Prostate gland (tissue), 2 donors: ENCODE measurements at regions not wholly inside any gene's neighbourhood (a gene's known extent, or its start where the extent isn't known, plus 50 kb on each side); places are given as distances from the start of the nearest gene placed in this dataset.

Experiments used
- POLR2A ChIP-seq: fragments of 450-650 bp; IDR thresholded peaks from one replicate; pipeline ENCODE4 v1.6.1; 2016; ENCODE audit warnings: antibody characterized with exemption, mild to moderate bottlenecking
- POLR2AphosphoS5 ChIP-seq: sonication (generic); formaldehyde crosslinking; IDR thresholded peaks from one replicate; pipeline ENCODE4 v1.6.1; 2017; ENCODE audit warnings: antibody characterized with exemption
- TF ChIP-seq, protein P1 (sequence below), 4 experiments: fragments of 200-600 bp in 2 of 4; fragments of 450-650 bp in 2 of 4; sonication (generic) in 2 of 4; IDR thresholded peaks; 1 replicate in 3 of 4; 2 replicates in 1 of 4; pipeline ENCODE4 v1.5.1; 2016 to 2019; ENCODE audit warnings: antibody characterized with exemption in 4 of 4, mild to moderate bottlenecking in 2 of 4, moderate library complexity in 2 of 4

DNA sequence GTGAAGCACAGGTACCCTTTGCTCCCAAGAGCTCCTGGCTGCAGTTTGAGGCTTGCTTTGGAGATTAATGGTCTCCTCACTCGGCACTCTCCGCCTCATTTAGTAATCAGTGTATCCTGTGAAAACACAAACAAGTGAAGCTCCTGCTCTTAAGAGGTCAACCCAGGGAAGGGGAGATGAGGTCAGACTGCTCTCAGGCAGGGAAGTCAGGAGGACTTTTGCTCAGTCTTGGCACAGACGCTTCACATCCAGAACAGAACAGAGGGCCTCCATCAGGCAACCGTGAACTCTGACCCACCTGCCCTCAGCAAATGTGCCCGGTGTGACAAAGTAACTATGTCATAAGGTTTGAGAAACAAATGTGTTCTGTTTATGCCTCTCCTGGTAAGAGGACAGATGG lies 428.8 kb upstream of the JARID2 start:
- TF ChIP-seq, protein P1, sequence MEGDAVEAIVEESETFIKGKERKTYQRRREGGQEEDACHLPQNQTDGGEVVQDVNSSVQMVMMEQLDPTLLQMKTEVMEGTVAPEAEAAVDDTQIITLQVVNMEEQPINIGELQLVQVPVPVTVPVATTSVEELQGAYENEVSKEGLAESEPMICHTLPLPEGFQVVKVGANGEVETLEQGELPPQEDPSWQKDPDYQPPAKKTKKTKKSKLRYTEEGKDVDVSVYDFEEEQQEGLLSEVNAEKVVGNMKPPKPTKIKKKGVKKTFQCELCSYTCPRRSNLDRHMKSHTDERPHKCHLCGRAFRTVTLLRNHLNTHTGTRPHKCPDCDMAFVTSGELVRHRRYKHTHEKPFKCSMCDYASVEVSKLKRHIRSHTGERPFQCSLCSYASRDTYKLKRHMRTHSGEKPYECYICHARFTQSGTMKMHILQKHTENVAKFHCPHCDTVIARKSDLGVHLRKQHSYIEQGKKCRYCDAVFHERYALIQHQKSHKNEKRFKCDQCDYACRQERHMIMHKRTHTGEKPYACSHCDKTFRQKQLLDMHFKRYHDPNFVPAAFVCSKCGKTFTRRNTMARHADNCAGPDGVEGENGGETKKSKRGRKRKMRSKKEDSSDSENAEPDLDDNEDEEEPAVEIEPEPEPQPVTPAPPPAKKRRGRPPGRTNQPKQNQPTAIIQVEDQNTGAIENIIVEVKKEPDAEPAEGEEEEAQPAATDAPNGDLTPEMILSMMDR (IDR thresholded peaks at IDR 0.05), result no peak
- TF ChIP-seq POLR2A, result no peak
- TF ChIP-seq POLR2AphosphoS5, result no peak
